MM.1S (cell line): ENCODE measurements at regions not wholly inside any gene's neighbourhood (a gene's known extent, or its start where the extent isn't known, plus 50 kb on each side); places are given as distances from the start of the nearest gene placed in this dataset.

Experiments used
- DNase-seq: peaks from one replicate; pipeline ENCODE4 v3.0.0-alpha.2; 2015
- H2AFZ ChIP-seq: fragments of 300-600 bp; sonication (generic); 2 replicates; pipeline ENCODE4 v1.6.0; 2016; ENCODE audit warnings: antibody characterized with exemption, low read length
- H3F3A ChIP-seq: fragments of 300-600 bp; sonication (generic); 2 replicates; pipeline ENCODE4 v1.6.1; 2016; ENCODE audit warnings: mild to moderate bottlenecking, antibody characterized with exemption, low read length, moderate library complexity, mixed read lengths; ENCODE audit not compliant: insufficient read depth
- H3K27ac ChIP-seq: fragments of 300-600 bp; sonication (generic); 2 replicates; pipeline ENCODE4 v1.5.1; 2016; ENCODE audit warnings: mild to moderate bottlenecking, low read length
- H3K27me3 ChIP-seq: fragments of 300-600 bp; sonication (generic); replicated peaks from 2 replicates; pipeline ENCODE4 v1.6.0; 2016; ENCODE audit warnings: low read length; ENCODE audit not compliant: insufficient read depth
- H3K36me3 ChIP-seq: fragments of 300-600 bp; sonication (generic); replicated peaks from 2 replicates; pipeline ENCODE4 v1.6.1; 2016; ENCODE audit warnings: mild to moderate bottlenecking, low read length, mixed read lengths; ENCODE audit not compliant: insufficient read depth
- H3K4me1 ChIP-seq: fragments of 300-600 bp; sonication (generic); 2 replicates; pipeline ENCODE4 v1.6.1; 2016; ENCODE audit warnings: low read length, mixed read lengths
- H3K4me2 ChIP-seq: fragments of 300-600 bp; sonication (generic); 2 replicates; pipeline ENCODE4 v1.6.0; 2016; ENCODE audit warnings: low read depth, low read length
- H3K4me3 ChIP-seq: fragments of 300-600 bp; sonication (generic); 2 replicates; pipeline ENCODE4 v1.5.1; 2016; ENCODE audit warnings: low read length, mixed read lengths
- H3K79me2 ChIP-seq: fragments of 300-600 bp; sonication (generic); 2 replicates; pipeline ENCODE4 v1.6.1; 2016; ENCODE audit warnings: mixed run types, low read length, mixed read lengths
- H3K9ac ChIP-seq: fragments of 300-600 bp; sonication (generic); 2 replicates; pipeline ENCODE4 v1.6.1; 2016; ENCODE audit warnings: low read length, mixed read lengths
- H3K9me2 ChIP-seq: fragments of 300-600 bp; sonication (generic); replicated peaks from 2 replicates; pipeline ENCODE4 v1.6.1; 2016; ENCODE audit warnings: mild to moderate bottlenecking, low read length, mixed read lengths; ENCODE audit not compliant: insufficient read depth
- H3K9me3 ChIP-seq: fragments of 300-600 bp; sonication (generic); replicated peaks from 2 replicates; pipeline ENCODE4 v1.6.1; 2016; ENCODE audit warnings: mild to moderate bottlenecking, low read length, mixed read lengths; ENCODE audit not compliant: insufficient read depth
- H4K20me1 ChIP-seq: fragments of 300-600 bp; sonication (generic); 2 replicates; pipeline ENCODE4 v1.6.1; 2016; ENCODE audit warnings: mild to moderate bottlenecking, low read length, moderate library complexity, mixed read lengths; ENCODE audit not compliant: insufficient read depth
- CTCF ChIP-seq: fragments of 300-600 bp; sonication (generic); IDR thresholded peaks from 2 replicates; pipeline ENCODE4 v1.5.1; 2016; ENCODE audit warnings: antibody characterized with exemption, low read length, mixed read lengths
- EZH2 ChIP-seq: fragments of 300-600 bp; sonication (generic); optimal IDR thresholded peaks from 2 replicates; pipeline ENCODE3; 2017; ENCODE audit warnings: low read depth, mild to moderate bottlenecking, antibody characterized with exemption, low read length, mixed read lengths
- EZH2phosphoT487 ChIP-seq: fragments of 300-600 bp; sonication (generic); IDR thresholded peaks from 2 replicates; pipeline ENCODE4 v1.6.1; 2018; ENCODE audit warnings: antibody characterized with exemption, low read length

- no peaks in the 10 kb centered on the region for H3K27me3 ChIP-seq
- no peak for DNase-seq
- H3K4me3 ChIP-seq: no peak overlapping the region
- no peaks in the 10 kb centered on the region for H3K9me3 ChIP-seq
- no peak overlapping the region for H3K9ac ChIP-seq
- no peaks in the 10 kb centered on the region for H3K9me2 ChIP-seq
- no peaks in the 10 kb centered on the region for H3K79me2 ChIP-seq
- H3K4me1 ChIP-seq: no peaks in the 10 kb centered on the region
- no peak for TF ChIP-seq EZH2phosphoT487
- TF ChIP-seq CTCF: no peak
- no peak for TF ChIP-seq EZH2
- H3F3A ChIP-seq: no peaks in the 10 kb centered on the region
- H3K4me2 ChIP-seq: no peak overlapping the region
- no peak overlapping the region for H3K27ac ChIP-seq
- no peaks in the 10 kb centered on the region for H3K36me3 ChIP-seq
- no peaks in the 10 kb centered on the region for H4K20me1 ChIP-seq
- H2AFZ ChIP-seq: no peak overlapping the region
Observed at GRCh38 chr13:24614306-24615080, 65.7 kb upstream of the ATP12A start.

- H3K4me1 ChIP-seq: no peaks in the 10 kb centered on the region
- H3K9me3 ChIP-seq: no peaks in the 10 kb centered on the region
- H3K4me2 ChIP-seq: no peak overlapping the region
- no peaks in the 10 kb centered on the region for H3K79me2 ChIP-seq
- H3K27me3 ChIP-seq: no peaks in the 10 kb centered on the region
- no peak overlapping the region for H3K9ac ChIP-seq
- no peaks in the 10 kb centered on the region for H3F3A ChIP-seq
- no peaks in the 10 kb centered on the region for H4K20me1 ChIP-seq
- no peaks in the 10 kb centered on the region for H3K36me3 ChIP-seq
- no peak overlapping the region for H3K27ac ChIP-seq
- no peak overlapping the region for H2AFZ ChIP-seq
- TF ChIP-seq CTCF: no peak
- no peak for TF ChIP-seq EZH2
- no peak for TF ChIP-seq EZH2phosphoT487
- no peak for DNase-seq
- H3K9me2 ChIP-seq: no peaks in the 10 kb centered on the region
- no peak overlapping the region for H3K4me3 ChIP-seq
Observed at GRCh38 chr13:24615114-24615513, 65.1 kb upstream of the ATP12A start.

DNA sequence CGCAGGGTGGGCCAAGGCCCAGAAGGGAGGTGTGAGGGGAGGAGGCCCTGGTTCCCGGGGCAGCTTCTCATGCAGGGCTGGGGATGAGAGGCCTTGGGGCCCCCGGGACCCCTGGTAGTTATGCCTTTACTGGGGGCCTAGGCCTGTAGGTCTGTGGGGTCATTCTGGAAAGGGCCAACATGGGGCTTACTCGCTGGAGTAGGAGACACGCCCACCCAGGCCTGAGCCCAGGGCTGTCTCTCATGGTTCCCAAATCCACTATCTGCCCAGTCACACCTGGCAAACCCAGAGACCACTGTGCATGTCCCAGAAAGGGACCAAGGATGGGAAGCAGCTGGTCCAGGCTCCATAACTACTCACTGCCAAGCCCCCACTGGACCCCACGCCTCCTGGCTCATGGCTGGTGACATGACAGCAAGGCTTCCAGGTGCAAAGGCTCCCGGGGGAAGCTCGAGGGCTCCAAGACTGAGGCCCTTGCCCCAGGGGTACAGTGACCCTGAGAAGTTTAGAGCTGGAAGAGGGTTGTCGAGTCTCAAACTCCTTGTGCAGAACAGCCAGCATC lies 64.2 kb upstream of the ATP12A start:
- no peak for DNase-seq
- Histone ChIP-seq H2AFZ (no peak overlapping the region), H3K36me3 (no peaks in the 10 kb centered on the region), H3K79me2 (no peaks in the 10 kb centered on the region), H3K9me2 (no peaks in the 10 kb centered on the region), H3K9ac (no peak overlapping the region), H3K4me3 (no peak overlapping the region), H3K9me3 (no peaks in the 10 kb centered on the region), H3K27me3 (no peaks in the 10 kb centered on the region), H3K4me2 (no peak overlapping the region), H4K20me1 (no peaks in the 10 kb centered on the region), H3K4me1 (no peaks in the 10 kb centered on the region), H3F3A (no peaks in the 10 kb centered on the region), H3K27ac (no peak overlapping the region)
- TF ChIP-seq EZH2 (no peak), CTCF (no peak), EZH2phosphoT487 (no peak)
